HG03135 (cell line): ENCODE measurements at regions not wholly inside any gene's neighbourhood (a gene's known extent, or its start where the extent isn't known, plus 50 kb on each side); places are given as distances from the start of the nearest gene placed in this dataset.

Experiments used
- ATAC-seq: cut with Tn5 transposase; IDR thresholded peaks from one replicate; pipeline ENCODE4 v1.9.1; 2021; ENCODE audit warnings: mild to moderate bottlenecking, moderate library complexity; ENCODE audit not compliant: unreplicated experiment

DNA sequence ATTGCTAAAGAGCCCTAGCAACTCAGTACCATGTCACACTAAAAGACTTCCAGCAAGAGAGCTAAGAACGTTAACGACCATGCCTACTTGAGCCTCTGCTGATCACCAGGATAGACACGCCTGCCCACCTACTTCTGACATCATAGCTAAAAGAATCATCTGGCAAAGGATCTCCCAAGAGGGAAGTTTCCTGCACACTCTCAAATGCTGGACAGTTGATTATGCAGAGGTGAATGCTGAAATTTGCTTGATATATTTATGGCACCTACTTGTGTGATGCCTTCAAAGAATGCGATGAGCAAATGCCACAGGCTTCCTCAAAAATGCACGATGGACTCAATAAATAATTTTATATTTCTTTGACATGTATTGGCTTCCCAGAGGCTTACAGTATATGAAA lies 113.6 kb downstream of the GALC start:
- ATAC-seq, result no peak

DNA sequence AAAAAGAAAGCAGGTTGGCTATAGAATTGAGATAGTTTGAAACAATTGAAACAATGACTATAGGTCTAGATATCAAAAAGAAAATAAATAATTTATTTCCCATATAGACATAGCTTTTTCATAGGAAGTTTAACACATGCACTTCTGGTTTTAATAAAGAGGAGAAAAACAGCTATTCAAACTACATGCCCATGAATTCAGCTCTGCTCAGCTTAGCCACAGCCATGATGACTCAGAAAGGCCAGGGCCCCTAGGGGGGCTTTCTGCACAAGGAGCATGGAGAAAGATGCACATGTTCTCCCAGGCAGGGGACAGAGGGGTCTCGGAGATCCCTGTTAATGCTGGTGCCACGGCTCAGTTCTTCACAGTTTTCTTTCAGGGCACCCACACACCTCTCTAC lies 114.0 kb downstream of the GALC start:
- no peak for ATAC-seq

DNA sequence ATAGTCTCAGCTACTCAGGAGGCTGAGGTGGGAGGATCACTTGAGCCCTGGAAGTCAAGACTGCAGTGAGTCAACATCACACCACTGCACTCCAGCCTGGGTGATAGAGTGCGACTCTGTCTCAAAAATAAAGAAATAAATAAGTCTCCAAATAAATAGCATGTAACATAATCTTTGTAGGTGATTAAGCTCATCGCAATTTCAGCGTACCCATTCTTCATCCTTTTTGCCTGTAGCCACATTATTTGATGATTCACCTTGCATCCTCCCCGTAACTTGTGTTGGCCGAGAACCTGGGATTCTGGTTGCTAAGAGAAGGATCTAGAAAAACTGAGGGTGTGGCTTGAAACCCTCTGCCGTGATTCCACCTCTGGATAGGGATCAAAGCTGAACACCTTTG lies 115.1 kb downstream of the GALC start:
- no peak for ATAC-seq

DNA sequence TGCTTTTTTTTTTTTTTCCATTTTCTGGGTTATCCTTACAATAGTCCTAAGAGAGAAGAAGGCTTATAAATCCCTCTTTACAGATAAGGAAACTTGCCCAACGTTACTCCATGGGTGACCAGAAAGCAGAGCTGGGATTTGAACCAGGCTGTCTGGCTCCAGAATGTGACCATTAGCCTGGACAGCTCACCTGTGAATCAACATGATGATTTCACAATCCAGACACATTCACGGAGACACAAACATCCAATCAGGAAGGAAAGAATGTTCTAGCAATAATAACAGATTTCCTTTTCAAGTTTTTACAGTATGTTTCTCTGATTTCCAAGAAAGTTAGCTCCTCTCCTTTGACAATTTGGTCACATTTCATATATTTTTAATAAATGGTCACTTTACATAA lies 118.3 kb downstream of the GALC start:
- no peak for ATAC-seq

DNA sequence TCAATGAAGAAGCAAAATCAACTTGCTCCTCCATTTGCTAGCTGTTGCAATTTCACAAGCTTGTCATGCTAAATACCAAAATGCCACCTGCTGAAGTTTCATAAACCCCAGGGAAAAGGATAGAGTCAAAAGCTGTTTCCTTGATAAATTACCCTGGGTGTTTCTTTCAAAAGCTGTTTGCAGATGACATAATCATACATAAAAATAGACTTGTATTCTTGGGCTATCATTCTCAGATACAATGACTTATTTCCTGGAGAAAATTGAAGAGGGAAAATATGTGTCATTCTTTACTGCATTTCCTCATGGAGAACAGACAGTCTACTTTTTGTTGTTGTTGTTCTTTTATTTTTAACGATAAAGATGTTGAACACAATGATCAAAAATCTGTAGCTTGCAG lies 119.2 kb downstream of the GALC start:
- ATAC-seq, result no peak

DNA sequence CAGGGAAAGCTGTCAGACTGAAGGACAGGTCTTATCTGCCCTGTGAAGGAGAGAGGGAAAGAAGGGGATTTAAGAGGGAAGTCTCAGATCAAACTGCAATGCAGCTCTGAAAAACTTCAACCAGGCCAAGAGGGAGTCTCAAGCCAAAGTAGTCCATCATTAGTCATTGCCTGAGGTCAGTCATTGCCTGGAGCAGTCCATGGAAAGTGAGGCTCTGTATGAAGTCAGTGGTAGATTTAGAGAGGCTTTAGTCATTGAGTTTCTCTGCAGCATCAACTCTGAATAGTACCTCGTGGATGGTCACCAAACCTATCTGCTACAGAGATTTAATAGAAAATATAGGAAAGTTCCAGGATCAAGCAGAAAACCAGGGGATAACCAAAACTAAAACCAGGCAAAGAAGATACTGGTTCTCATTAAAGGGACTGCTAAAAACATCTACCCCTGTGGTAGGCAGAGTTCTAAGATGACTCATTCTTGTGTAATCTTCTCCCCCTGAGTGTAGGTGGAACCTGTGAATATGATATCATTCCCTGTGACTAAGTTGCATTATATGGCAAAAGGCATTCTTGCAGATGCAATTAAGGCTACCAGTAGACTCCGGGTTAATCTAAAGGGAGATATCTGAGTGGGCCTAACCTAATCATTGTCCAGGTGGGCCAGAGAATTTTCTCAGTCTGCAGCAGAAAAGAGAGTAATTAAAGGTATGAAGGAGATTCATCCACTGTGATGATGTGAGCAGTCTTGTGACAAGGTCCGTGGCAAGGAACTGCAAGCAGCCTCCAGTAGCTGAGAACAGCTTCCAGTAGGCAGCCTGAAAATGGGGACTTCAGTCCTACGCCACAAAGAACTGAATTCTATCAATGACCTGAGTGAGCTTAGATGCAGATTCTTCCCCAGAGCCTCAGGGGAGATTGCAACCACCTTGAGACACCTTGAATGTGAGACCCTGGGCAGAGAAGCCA lies 123.1 kb downstream of the GALC start:
- ATAC-seq, result peak; percentile 77

DNA sequence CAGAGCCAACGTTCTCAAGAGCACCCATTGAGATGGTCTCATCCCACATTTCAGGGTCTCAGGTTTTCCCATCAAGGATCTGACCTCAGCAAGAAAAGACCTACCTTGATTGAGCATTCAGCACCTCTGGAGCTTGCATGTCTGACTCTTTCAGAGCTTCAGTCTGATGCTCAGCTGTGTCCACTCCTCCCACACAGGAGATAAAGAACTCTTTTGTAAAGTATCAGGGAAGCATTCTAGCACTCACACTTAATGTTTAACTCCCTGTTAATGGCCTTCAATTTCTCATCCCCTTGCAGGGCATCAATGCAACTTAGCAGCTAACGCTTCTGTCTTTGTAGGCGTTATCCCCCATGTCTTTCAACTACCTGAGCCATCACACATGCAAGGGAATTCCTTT lies 124.1 kb downstream of the GALC start:
- ATAC-seq, result no peak

DNA sequence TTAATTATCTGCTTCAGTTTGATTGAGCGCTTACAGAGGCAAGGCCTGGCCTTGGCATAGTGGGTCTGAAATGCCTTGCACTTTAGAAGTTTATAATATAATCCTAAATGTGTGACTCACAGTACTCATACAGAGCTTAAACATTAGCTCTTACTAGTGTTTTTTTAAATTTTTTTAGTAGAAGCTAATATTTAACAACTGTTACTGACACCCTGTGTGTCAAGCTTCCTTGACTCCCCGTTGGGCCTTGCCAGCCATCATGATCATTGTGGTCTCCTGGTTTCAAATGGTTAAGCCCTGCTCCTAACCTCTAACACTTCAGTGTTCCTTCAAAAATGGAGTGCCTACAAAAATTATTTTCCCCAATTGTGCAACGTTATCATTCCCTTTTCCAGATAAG lies 126.9 kb downstream of the GALC start:
- ATAC-seq, result no peak

DNA sequence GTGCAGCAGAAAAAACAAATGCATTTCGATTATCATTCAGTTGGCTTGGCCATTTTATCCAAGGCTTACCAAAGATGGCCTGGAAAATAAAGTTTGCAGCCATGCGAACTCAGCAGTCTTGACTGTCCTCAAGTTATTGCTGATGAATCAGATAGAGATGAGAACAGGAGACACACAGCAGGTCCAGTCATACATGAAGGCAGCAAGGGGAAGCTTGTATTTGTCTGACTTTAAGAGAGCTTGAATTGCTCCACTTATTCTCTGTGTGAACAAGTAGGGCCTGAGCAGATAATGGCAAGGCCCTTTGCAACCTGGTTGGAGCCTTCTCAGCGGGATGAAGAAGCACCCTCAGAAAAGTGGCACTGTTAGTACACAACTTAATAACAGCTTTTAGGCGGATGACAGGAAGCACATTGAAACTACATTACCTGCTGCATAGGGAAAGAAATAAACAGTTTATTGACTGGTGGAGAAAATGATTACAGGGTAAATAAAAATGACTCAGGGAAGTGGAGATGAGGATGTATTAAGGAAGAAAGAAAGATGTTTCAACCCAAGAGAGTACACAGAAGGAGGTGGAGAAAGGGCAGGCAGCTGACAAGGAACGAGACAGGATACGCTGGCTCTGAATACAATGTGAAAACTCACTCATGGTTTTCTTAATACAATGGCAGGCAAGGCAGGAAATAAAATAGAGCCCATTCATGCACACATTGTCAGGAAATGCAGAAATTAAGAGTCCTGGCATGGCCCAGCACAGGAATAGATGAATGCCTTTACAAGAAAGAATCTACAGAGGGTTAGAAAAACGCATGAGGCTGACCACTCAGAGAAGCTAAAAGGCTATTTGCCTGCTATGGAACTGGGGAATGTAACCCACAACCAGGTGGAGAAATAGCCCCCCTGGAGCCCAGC lies 128.4 kb downstream of the GALC start:
- no peak for ATAC-seq

DNA sequence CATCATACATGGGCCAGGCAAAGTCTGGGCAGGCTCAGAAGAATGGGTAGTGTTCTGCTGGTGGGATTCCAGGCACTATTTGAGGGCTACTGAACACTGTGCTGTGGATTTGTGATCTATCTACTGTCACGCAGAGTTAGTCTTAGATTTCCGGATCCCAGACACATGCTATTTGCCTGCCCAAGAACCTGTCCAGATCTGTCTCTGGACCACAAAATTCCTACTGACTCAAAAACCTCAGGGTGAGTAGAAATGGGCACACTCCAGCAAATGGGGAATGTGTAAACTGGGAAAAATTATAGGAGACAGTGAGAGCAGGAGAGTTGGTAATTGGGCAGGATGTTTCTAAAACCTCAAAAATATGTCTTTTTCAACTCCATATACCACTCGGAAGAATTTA lies 129.9 kb downstream of the GALC start:
- ATAC-seq, result no peak

DNA sequence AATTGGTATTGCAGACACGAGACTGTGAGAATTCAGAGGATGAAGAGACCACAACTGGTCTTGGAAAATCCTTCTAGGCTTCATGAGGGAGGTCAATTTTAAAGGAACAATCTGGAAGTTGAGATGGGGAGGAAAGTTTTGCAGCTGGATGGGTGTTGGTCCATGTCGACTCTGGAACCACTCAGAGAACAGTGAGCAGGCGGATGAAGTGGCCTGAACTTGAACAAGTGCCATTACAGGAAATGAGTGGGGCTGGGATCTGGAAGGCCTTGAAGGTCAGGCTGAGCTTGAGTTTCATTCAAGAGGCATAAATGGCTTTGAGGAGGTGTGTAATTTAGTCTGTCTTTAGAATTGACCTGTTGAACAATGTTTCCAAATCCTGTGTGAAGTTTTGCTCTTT lies 140.9 kb downstream of the GALC start:
- ATAC-seq, result no peak

DNA sequence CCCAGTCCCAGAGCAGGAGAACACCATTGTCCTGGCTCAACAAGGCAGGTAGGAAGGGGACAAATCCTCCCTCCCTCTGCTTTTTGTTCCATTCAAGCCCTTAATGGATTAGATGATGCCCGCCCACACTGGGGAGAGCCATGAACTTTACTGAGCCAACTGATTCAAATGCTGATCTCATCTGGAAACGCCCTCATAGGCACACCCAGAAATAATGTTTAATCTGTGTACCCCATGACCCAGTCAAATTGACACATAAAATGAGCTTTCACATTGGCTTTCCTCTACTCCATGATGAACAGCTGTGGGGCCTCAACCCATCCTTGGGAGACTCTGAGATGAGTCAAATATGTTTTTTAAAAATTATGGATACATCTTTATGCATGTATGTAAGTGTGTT lies 141.8 kb downstream of the GALC start:
- no peak for ATAC-seq

DNA sequence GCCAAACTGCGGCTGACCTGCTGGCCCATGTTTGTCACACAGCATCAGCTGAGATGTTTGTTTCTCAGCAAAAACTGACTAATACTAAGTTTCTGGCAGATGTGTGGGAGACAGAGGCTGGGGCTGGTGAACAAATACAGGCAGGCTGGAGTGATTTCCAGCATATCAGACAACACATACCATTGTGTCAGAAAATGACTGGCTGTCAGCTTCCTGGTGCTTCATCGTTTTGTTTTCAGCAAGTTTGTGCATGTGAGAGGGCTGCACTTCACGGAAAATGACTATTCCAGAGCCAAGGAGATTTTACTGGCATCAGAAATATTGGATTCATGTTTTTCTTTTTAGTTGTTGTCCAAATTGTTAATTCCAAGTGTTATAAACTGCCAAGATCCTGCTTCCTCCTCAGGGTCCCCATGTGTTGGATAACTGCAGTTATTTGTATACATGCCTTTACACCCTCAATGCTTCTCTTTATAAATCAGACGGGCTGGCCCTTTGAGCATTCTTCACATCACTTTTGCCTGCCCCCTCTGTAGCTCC lies 145.7 kb downstream of the GALC start:
- no peak for ATAC-seq

DNA sequence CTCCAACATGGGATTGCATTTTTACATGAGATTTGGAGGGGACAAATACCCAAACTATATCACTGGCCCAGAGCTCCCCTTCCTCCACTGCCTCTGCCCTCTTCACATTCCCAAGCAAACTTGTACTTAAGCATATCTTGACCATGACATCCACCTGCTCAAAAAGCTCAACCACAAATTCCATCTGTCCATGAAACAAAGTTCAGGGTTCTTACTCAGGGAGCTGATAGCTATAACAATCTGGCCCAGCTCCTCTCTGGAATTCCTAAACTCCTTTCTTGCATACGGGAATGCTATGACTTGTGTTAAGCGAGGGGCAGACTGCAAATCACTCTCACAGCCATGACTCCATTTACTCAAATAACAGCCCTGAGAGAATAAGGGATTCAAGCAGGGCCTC lies 152.1 kb downstream of the GALC start:
- ATAC-seq, result no peak

DNA sequence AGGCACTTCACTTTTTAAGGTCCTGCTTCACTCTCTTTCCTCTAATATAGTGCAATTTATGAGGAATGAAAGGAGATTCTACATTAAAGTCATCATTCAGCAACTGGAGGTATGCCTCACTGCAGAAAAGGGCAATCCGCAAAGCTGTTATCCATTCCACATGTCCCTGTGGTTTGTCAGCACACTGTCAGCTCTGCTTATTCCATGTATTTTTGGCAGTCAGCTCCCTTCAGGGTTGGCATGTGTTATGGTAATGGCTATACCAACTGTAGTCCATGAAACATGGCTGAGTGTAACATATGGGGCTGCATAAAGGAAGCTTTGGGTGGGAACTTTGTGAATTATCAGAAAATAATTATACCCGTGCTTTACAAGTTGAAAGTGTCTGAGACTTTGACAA lies 154.1 kb downstream of the GALC start:
- no peak for ATAC-seq

DNA sequence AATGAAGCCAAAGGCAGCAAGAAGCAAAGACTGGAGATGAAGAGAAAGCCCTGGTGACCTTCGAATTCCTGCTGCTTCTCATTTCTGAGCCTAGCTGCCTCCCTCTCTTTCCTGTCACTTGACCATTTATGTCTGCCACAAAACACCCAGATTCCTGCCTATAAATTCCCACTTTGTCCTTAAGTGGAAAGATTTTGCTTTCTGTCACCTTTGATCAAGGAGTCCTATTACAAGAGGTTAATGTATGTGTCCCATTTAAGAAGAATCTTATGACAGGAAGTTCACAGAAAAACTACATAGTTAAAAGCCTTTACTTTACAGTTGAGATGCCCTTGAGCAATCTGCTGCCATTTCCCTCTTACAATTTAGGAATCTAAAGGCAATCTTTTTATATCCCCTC lies 155.7 kb downstream of the GALC start:
- ATAC-seq, result no peak

DNA sequence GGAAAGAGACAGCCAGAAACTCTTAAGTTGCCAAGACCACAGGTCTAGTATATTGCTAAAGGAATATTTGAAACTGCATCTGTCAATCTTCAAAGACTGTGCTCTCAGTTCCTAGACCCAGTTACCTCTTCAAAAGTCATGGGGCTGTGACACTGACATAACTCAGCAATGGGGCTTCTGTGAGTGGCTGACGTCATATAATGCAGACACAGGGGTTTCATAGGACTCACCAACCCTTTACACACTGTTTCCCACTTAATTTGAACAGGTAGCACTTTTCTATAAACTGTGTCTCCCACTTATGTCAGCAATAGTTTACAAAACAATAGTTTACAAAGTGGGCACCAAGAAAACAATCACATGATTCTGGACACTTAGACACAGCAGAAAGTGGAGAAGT lies 158.4 kb downstream of the GALC start:
- no peak for ATAC-seq

DNA sequence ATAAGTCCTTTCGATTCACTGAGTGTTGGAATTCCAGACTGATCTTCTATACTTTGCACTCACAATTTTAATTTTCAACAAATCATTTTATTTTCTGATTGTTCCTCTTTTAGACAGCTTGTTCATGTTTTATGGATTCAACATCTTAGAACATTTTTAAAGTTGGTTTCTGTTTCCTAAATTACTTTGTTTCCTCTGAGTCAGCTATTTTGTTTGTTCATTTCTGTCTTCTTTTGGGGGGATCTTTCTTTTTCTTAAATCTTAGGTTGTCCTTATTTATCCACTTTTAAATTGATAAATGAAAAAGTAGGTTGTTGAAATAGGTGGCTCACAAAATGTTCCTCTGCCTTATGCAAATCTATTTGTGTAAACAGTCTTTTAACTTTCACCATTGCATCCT lies 160.0 kb downstream of the GALC start:
- no peak for ATAC-seq

DNA sequence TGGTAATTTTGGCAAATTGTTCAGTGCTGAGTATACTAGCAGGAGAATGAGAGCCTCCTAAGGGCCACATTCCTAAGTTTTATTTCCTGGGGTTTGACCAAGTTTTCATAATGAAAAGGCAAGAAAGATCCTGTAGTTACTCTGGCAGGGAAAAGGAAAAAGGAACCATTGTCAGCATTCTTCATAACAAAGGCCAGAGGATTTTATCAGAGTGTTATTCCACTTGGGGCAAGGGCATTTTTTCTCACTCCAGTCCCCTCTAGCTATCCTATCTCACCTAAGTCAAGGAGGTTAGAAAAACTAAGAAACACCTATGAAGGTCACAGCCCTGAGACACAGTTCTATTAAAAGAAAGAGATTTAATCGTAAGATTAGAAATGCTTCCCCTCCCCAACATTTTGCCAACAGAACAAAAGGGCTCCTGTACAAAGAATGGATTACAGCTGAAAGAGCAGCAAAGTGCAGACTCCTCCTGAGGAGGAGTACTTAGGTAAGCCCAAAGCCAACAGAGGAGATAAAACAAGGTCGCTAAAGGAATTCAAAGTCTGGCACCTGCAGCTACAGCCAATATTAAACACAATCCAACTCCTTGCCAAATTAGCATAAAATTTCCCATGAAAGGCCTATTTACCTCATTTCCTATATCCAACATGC lies 162.4 kb downstream of the GALC start:
- ATAC-seq, result no peak

DNA sequence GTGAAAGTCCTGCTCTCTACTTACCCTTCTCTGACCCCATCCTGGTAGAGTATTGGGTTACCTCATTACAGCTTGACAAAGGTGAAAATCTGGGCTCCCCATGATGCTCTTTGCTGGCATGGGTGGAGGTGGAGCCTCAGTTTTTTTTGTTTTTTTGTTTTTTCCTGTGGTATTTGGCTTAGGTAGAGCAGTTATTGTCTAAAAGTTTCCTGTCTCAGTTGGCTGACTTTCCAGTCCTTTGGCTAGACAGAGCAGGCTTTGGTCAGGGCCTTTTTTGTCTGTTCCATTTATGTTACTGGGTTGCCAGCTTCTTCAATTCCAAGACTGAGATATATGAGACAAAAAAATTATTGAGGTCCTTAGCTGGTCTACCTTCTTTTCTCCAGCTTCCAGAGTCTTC lies 163.4 kb downstream of the GALC start:
- ATAC-seq, result no peak

DNA sequence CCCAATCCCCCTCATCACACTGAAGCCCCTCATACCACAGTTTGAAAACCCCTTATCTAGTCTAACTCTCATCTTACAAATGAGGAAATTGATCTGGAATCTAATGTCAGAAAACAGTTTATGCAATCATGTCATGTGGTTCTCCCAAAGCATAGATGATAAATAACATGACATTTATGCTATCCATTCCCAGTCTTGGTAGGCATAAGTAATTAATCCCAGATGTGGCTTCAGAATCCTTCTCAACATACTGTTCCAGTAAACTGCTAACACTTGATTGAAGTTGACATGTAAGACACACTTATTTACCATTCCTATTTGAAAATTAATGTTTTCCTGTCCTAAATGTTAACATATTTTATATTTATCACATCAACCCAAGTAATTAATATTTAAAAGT lies 168.7 kb downstream of the GALC start:
- ATAC-seq, result no peak
